Gastroesophageal sphincter (tissue), 3 donors: ENCODE measurements at regions not wholly inside any gene's neighbourhood (a gene's known extent, or its start where the extent isn't known, plus 50 kb on each side); places are given as distances from the start of the nearest gene placed in this dataset.

Source experiments
- CTCF ChIP-seq, 4 experiments: fragments of 200-600 bp in 2 of 4; fragments of 450-650 bp in 2 of 4; sonication (generic) in 1 of 4; IDR thresholded peaks; one replicate each; pipeline ENCODE4 v1.5.1; 2017 to 2019; ENCODE audit warnings: antibody characterized with exemption in 4 of 4, mild to moderate bottlenecking in 2 of 4, moderate library complexity in 2 of 4
- POLR2AphosphoS5 ChIP-seq: sonication (generic); formaldehyde crosslinking; IDR thresholded peaks from one replicate; pipeline ENCODE4 v1.6.1; 2017; ENCODE audit warnings: antibody characterized with exemption

- no peak for TF ChIP-seq CTCF (IDR thresholded peaks at IDR 0.05)
- no peak for TF ChIP-seq POLR2AphosphoS5
Measured at GRCh38 chr11:96607864-96608558, 218.2 kb downstream of the JRKL start.
